ENCODE measurements at regions not wholly inside any gene's neighbourhood (a gene's known extent, or its start where the extent isn't known, plus 50 kb on each side); places are given as distances from the start of the nearest gene placed in this dataset.

DNA sequence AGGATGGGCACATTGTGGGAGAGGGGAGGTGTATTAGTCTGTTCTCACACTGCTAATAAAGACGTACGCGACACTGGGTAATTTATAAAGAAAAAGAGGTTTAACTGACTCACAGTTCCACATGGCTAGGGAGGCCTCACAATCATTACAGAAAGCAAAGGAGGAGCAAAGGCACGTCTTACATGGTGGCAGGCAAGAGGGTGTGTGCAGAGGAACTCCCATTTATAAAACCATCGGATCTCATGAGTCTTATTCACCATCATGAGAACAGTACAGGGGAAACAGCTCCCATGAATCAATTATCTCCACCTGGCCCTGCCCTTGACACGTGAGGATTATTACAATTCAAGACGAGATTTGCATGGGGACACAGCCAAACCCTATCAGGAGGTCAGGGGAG lies 266.7 kb downstream of the HAUS1 start:
- TF ChIP-seq PKNOX1 (IDR thresholded peaks at IDR 0.05) (no peak), BHLHE40 (IDR thresholded peaks at IDR 0.05; ENCODE audit: borderline replicate concordance) (no peak), CTBP1 (IDR thresholded peaks at IDR 0.05; ENCODE audit: borderline replicate concordance) (no peak), ARNT (IDR thresholded peaks at IDR 0.05) (no peak), NFRKB (IDR thresholded peaks at IDR 0.05) (no peak), FOXA1 (IDR thresholded peaks at IDR 0.05) (no peak), SP1 (IDR thresholded peaks at IDR 0.05) (no peak)
